Heart right ventricle (tissue), 16 donors: ENCODE measurements at regions not wholly inside any gene's neighbourhood (a gene's known extent, or its start where the extent isn't known, plus 50 kb on each side); places are given as distances from the start of the nearest gene placed in this dataset.

Experiments used
- ATAC-seq, 8 donors: fragments of 200-7000 bp; cut with Tn5 transposase; one replicate each; pipeline ENCODE4 v1.9.1; 2020; ENCODE audit warnings: mild to moderate bottlenecking in 8 of 8, moderate library complexity in 8 of 8, moderate number of reproducible peaks in 1 of 8
- DNase-seq, 2 donors: peaks; one replicate each; pipeline ENCODE4 v3.0.0-alpha.2; 2020
- H3K27ac ChIP-seq, 10 donors: fragments of 200-600 bp; sonication (generic) in 2 of 10; one replicate each; pipeline versions ENCODE4 v1.5.0 to v1.8.0; 2020 to 2022; ENCODE audit warnings: mild to moderate bottlenecking in 3 of 10
- H3K27me3 ChIP-seq, 7 donors: fragments of 200-600 bp; one replicate each; pipeline ENCODE4 v1.8.0; 2021 to 2022; ENCODE audit warnings: mild to moderate bottlenecking in 2 of 7
- H3K36me3 ChIP-seq, 9 donors: fragments of 200-600 bp; sonication (generic) in 1 of 9; one replicate each; pipeline versions ENCODE4 v1.5.0 to v1.8.0; 2020 to 2022; ENCODE audit warnings: mild to moderate bottlenecking in 2 of 9
- H3K4me1 ChIP-seq, 9 donors: fragments of 200-600 bp; sonication (generic) in 1 of 9; one replicate each; pipeline versions ENCODE4 v1.5.0 to v1.8.0; 2020 to 2022; ENCODE audit warnings: mild to moderate bottlenecking in 4 of 9
- H3K4me3 ChIP-seq, 10 donors: fragments of 200-600 bp; sonication (generic) in 2 of 10; one replicate each; pipeline versions ENCODE4 v1.5.0 to v1.8.0; 2020 to 2022; ENCODE audit warnings: mild to moderate bottlenecking in 7 of 10, moderate library complexity in 2 of 10
- H3K9me3 ChIP-seq, 11 donors: fragments of 200-600 bp in 10 of 11; sonication (generic) in 2 of 11; one replicate each; pipeline versions ENCODE4 v1.5.0 to v1.8.0; 2013 to 2022; ENCODE audit warnings: mild to moderate bottlenecking in 2 of 11, control low read depth in 1 of 11, moderate library complexity in 1 of 11
- CTCF ChIP-seq, 9 donors: fragments of 200-600 bp; sonication (generic) in 2 of 9; IDR thresholded peaks; one replicate each; pipeline versions ENCODE4 v1.5.0 to v1.8.0; 2021 to 2022; ENCODE audit warnings: antibody characterized with exemption in 9 of 9, mild to moderate bottlenecking in 5 of 9, moderate library complexity in 1 of 9
- WGBS, 2 donors: extraction: QIAGEN DNeasy Blood & Tissue Kit; methylation state at CpG; one replicate each; pipeline ENCODE4 v1.1.7; 2013; ENCODE audit warnings: inconsistent platforms in 1 of 2; 5-methylcytosine and 5-hydroxymethylcytosine counted together
- intact Hi-C, 10 donors: fragments of 100-400 bp; cut with DNase I; formaldehyde crosslinking; loops; one replicate each; pipeline versions ENCODE4 v1.11.1 to v1.14.2; 2022
- donor health status: Arrhythmogenic right ventricular cardiomyopathy.
- donor health status: ischemic (EF 13 %, LVEDD 7.1; RV severe dilation, severe dysfunction).
- donor health status: healthy with polysubstance abuse.
- donor health status: DM: no; HTN: yes; CAD: no.
- donor health status: DM: no; HTN: no; CAD: no.
- donor health status: ischemic (EF 25% LVEDD 6.9; RV normal size, moderate dysfunction).
- donor health status: ischemic (EF 25% LVEDD 5.7; RV mildly dilated, moderate dysfunction).
- donor health status: healthy.
- donor health status: DM: yes; HTN: yes; CAD: no.
- donor health status: Ischemic cardiomyopathy.
- donor health status: ischemic (EF 35%, LVEDD 5.7; RV mildly dilated, moderate dysfunction).
- donor health status: nonischemic (EF 11% LVEDD 7.7; RV severe dilation, severe dysfunction).
- donor health status: DM: yes; HTN: yes; CAD: no.
- donor health status: PGD.
- donor health status: ischemic (EF 29% LVEDD 5.4; RV normal size, mild dysfunction).
- donor health status: nonischemic (EF 23%, LVEDD 6.1; RV moderate dilation, normal function).

- Histone ChIP-seq H3K36me3 (no peaks in the 10 kb centered on the region), H3K27me3 (no peaks in the 10 kb centered on the region), H3K4me3 (no peak overlapping the region), H3K9me3 (no peaks in the 10 kb centered on the region), H3K4me1 (no peaks in the 10 kb centered on the region), H3K27ac (no peak overlapping the region)
- DNase-seq, result no peak
- no peak for ATAC-seq
- no peak for TF ChIP-seq CTCF (IDR thresholded peaks at IDR 0.05)
- 80 to 83% methylated on average over 7 of the region's 7 CpGs for WGBS, 2 donors
- intact Hi-C loops, result no loop called here
Observed at GRCh38 chr5:180424094-180424493, 70.1 kb upstream of the CNOT6 start.

GRCh38 chr5:180428598-180428997, 65.6 kb upstream of the CNOT6 start:
- Histone ChIP-seq H3K27me3 (peaks cover 0 to 5% (median 0%) of the 10 kb centered on the region in 7 donors), H3K4me1 (no peaks in the 10 kb centered on the region), H3K27ac (no peak overlapping the region), H3K36me3 (no peaks in the 10 kb centered on the region), H3K9me3 (peaks cover 0 to 11% (median 0%) of the 10 kb centered on the region in 11 donors), H3K4me3 (no peak overlapping the region)
- ATAC-seq (no peak), DNase-seq (no peak)
- TF ChIP-seq CTCF (IDR thresholded peaks at IDR 0.05), result no peak
- intact Hi-C loops, result no loop called here
- WGBS, 2 donors, result 91 to 93% methylated on average over 8 of the region's 8 CpGs

GRCh38 chr5:180431932-180432331, 62.2 kb upstream of the CNOT6 start:
- Histone ChIP-seq H3K36me3 (no peaks in the 10 kb centered on the region), H3K9me3 (peaks cover 0 to 11% (median 0%) of the 10 kb centered on the region in 11 donors), H3K27ac (no peak overlapping the region), H3K4me3 (no peak overlapping the region), H3K4me1 (no peaks in the 10 kb centered on the region), H3K27me3 (peaks cover 0 to 12% (median 0%) of the 10 kb centered on the region in 7 donors)
- TF ChIP-seq CTCF (IDR thresholded peaks at IDR 0.05), result no peak
- ATAC-seq, result peak in 1 of 8 donors; percentile 41
- 88 to 91% methylated on average over 27 of the region's 27 CpGs for WGBS, 2 donors
- no peak for DNase-seq
- intact Hi-C loops, result no loop called here

GRCh38 chr5:180433032-180433422, 61.2 kb upstream of the CNOT6 start:
- no peaks in the 10 kb centered on the region for H3K36me3 ChIP-seq
- no peaks in the 10 kb centered on the region for H3K4me1 ChIP-seq
- no peak for TF ChIP-seq CTCF (IDR thresholded peaks at IDR 0.05)
- H3K27ac ChIP-seq, result no peak overlapping the region
- 83 to 86% methylated on average over 6 of the region's 6 CpGs for WGBS, 2 donors
- ATAC-seq (no peak), DNase-seq (no peak)
- no peak overlapping the region for H3K4me3 ChIP-seq
- intact Hi-C loops, result no loop called here
- peaks cover 0 to 11% (median 0%) of the 10 kb centered on the region in 11 donors for H3K9me3 ChIP-seq
- H3K27me3 ChIP-seq, result peaks cover 0 to 12% (median 0%) of the 10 kb centered on the region in 7 donors
